ENCODE measurements at regions not wholly inside any gene's neighbourhood (a gene's known extent, or its start where the extent isn't known, plus 50 kb on each side); places are given as distances from the start of the nearest gene placed in this dataset.
"Not testable (repeated sequence)": the region's sequence is repeated elsewhere in the genome, so short reads cannot be mapped to it uniquely, and the experiment has no call there.

DNA sequence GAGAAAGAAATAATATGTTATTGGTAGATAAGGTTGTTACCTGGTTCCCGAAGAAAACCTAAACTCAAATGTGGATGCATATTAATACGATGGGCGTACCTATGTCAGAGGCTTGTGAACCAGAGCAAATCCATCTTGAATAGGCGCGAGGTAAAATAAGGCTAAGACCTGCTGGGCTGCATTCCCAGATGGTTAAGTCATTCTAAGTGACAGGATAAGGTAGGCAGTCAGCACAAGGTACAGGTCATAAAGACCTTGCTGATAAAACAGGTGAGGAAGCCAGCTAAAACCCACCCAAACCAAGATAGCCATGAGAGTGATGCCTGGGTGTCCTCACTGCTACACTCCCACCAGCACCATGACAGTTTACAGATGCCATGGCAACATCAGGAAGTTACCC is 1400.1 kb downstream of the CDH8 start:
- no peaks in the 10 kb centered on the region for H3K27me3 ChIP-seq
- H3K9me3 ChIP-seq = peaks cover 0 to 8% (median 5%) of the 10 kb centered on the region in 4 donors
- DNase-seq (no peak), ATAC-seq (ENCODE audit: low FRiP score in 2 of 2) (no peak)
- TF ChIP-seq EP300 (IDR thresholded peaks at IDR 0.05) (no peak), POLR2A (IDR thresholded peaks at IDR 0.05) (no peak), POLR2AphosphoS5 (IDR thresholded peaks at IDR 0.05) (no peak)
- TF ChIP-seq, protein P1, sequence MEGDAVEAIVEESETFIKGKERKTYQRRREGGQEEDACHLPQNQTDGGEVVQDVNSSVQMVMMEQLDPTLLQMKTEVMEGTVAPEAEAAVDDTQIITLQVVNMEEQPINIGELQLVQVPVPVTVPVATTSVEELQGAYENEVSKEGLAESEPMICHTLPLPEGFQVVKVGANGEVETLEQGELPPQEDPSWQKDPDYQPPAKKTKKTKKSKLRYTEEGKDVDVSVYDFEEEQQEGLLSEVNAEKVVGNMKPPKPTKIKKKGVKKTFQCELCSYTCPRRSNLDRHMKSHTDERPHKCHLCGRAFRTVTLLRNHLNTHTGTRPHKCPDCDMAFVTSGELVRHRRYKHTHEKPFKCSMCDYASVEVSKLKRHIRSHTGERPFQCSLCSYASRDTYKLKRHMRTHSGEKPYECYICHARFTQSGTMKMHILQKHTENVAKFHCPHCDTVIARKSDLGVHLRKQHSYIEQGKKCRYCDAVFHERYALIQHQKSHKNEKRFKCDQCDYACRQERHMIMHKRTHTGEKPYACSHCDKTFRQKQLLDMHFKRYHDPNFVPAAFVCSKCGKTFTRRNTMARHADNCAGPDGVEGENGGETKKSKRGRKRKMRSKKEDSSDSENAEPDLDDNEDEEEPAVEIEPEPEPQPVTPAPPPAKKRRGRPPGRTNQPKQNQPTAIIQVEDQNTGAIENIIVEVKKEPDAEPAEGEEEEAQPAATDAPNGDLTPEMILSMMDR (IDR thresholded peaks at IDR 0.05) = no peak
- H3K27ac ChIP-seq = no peak overlapping the region
- H3K4me1 ChIP-seq = no peaks in the 10 kb centered on the region
- 56 to 77% methylated on average over 5 of the region's 5 CpGs for WGBS, 2 donors
- no peak overlapping the region for H3K4me3 ChIP-seq
- no peaks in the 10 kb centered on the region for H3K36me3 ChIP-seq

DNA sequence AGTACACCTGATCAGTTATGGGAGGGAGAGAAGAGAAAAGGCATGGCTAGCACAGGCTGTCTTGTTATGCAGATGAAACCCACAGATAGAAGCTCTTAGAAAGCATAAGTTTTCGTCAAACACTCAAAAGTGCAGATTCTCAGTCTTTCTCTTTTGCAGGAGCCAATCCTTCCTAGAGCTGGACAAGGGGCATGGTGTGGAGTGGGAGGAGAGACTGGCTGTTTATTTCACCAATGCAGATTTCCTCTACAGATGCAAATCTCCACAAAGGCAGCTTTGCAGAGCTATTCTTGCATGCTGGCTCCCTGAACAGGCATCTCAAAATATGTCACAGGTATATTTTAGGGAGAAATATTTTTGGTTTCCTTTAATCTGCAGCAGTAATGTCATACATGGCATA is 1400.7 kb downstream of the CDH8 start:
- no peak for TF ChIP-seq POLR2AphosphoS5 (IDR thresholded peaks at IDR 0.05)
- TF ChIP-seq, protein P1 (IDR thresholded peaks at IDR 0.05) = no peak
- no peak for TF ChIP-seq EP300 (IDR thresholded peaks at IDR 0.05)
- no peak for TF ChIP-seq POLR2A (IDR thresholded peaks at IDR 0.05)
- peaks cover 0 to 7% (median 4%) of the 10 kb centered on the region in 4 donors for H3K9me3 ChIP-seq
- WGBS, 2 donors = 68 to 87% methylated on average over 1 of the region's 1 CpG
- H3K27me3 ChIP-seq = no peaks in the 10 kb centered on the region
- H3K4me3 ChIP-seq = no peak overlapping the region
- no peaks in the 10 kb centered on the region for H3K4me1 ChIP-seq
- no peak for ATAC-seq (ENCODE audit: low FRiP score in 2 of 2)
- H3K27ac ChIP-seq = no peak overlapping the region
- H3K36me3 ChIP-seq = no peaks in the 10 kb centered on the region
- no peak for DNase-seq

DNA sequence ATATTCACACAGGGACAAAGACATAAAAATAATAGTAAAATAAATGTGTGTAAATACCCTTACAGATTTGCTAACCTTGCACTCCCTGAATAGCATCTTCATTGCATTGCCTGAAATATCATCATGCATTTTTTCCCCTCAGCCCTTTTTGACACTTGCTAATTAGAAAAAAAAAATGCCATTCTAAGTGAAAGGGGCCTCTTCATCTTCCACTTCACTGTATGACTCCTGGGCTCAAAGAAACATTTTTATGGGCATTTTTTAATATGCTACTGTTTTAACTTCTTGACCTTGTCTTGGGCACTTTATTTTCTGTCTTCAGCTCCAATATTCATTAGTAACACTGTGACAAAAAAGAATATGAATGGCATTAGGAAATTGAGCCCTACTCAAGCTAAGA is 1424.4 kb downstream of the CDH8 start:
- Histone ChIP-seq H3K36me3 (no peaks in the 10 kb centered on the region), H3K4me3 (no peak overlapping the region), H3K9me3 (no peaks in the 10 kb centered on the region), H3K4me1 (no peaks in the 10 kb centered on the region), H3K27ac (no peak overlapping the region), H3K27me3 (no peaks in the 10 kb centered on the region)
- ATAC-seq (ENCODE audit: low FRiP score in 2 of 2) (no peak), DNase-seq (no peak)
- TF ChIP-seq POLR2A (IDR thresholded peaks at IDR 0.05) (no peak), EP300 (IDR thresholded peaks at IDR 0.05) (no peak), POLR2AphosphoS5 (IDR thresholded peaks at IDR 0.05) (no peak)
- TF ChIP-seq, protein P1 (IDR thresholded peaks at IDR 0.05) = no peak

DNA sequence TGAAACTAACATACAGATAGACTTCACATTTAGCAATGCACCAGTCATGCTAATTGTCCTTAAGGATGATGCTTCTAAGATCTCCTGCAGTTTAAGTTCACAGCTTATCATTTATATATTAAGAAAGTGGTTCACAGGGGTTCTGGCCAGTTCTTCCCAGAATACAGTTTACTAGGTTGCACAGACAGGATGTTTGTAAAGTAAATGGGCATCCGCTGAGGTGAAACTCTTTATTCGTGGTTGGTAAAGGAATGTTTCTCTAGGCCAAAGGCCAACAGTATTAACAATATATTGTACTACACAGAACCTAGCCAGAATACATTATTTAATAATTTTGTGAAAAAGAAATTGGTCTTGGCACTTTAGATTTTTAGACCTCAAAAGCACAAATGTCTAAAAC is 1427.3 kb downstream of the CDH8 start:
- no peak overlapping the region for H3K4me3 ChIP-seq
- no peaks in the 10 kb centered on the region for H3K4me1 ChIP-seq
- WGBS, 2 donors = 70 to 73% methylated on average over 2 of the region's 2 CpGs
- H3K36me3 ChIP-seq = no peaks in the 10 kb centered on the region
- DNase-seq (no peak), ATAC-seq (ENCODE audit: low FRiP score in 2 of 2) (no peak)
- TF ChIP-seq, protein P1 (IDR thresholded peaks at IDR 0.05) = no peak
- TF ChIP-seq POLR2AphosphoS5 (IDR thresholded peaks at IDR 0.05) (no peak), POLR2A (IDR thresholded peaks at IDR 0.05) (no peak), EP300 (IDR thresholded peaks at IDR 0.05) (no peak)
- no peaks in the 10 kb centered on the region for H3K27me3 ChIP-seq
- H3K9me3 ChIP-seq = no peaks in the 10 kb centered on the region
- no peak overlapping the region for H3K27ac ChIP-seq

DNA sequence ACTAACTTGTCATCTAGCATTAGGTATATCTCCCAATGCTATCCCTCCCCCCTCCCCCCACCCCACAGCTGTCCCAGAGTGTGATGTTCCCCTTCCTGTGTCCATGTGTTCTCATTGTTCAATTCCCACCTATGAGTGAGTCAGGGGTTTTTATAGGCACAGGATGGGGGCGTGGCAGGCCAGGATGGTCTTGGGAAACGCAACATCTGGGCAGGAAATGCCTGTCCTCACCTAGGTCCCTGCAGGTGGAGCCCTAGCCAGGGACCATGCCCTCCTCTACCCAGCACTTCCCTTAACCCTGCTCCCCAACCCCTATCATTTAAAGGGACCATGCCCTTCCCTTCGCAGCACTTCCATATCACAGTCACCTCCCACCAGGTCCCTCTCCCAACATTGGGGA is 1430.6 kb downstream of the CDH8 start:
- not testable (repeated sequence) for H3K4me3 ChIP-seq; H3K4me1 ChIP-seq; H3K27ac ChIP-seq; H3K27me3 ChIP-seq; H3K36me3 ChIP-seq; DNase-seq; ATAC-seq (ENCODE audit: low FRiP score in 2 of 2); H3K9me3 ChIP-seq
- 87 to 90% methylated on average over 3 of the region's 3 CpGs for WGBS, 2 donors

All from upper lobe of left lung (tissue), 6 donors.